SKM-1 treated with dmso at 0.1 percent for 144 hours (cell line): ENCODE measurements at regions not wholly inside any gene's neighbourhood (a gene's known extent, or its start where the extent isn't known, plus 50 kb on each side); places are given as distances from the start of the nearest gene placed in this dataset.

ENCODE experiments used
- DNase-seq: peaks from one replicate; lab custom pipeline; 2025; ENCODE audit not compliant: unreplicated experiment; lab: John Stamatoyannopoulos, UW

GRCh38 chr9:27743490-27743889, 170.2 kb upstream of the C9orf72 start:
- DNase-seq, result no peak

- no peak for DNase-seq
Measured at GRCh38 chr9:27747450-27747849, 174.2 kb upstream of the C9orf72 start.

GRCh38 chr9:27749838-27750237, 176.6 kb upstream of the C9orf72 start:
- DNase-seq, result no peak

GRCh38 chr9:27750566-27750965, 177.3 kb upstream of the C9orf72 start:
- DNase-seq, result no peak

DNA sequence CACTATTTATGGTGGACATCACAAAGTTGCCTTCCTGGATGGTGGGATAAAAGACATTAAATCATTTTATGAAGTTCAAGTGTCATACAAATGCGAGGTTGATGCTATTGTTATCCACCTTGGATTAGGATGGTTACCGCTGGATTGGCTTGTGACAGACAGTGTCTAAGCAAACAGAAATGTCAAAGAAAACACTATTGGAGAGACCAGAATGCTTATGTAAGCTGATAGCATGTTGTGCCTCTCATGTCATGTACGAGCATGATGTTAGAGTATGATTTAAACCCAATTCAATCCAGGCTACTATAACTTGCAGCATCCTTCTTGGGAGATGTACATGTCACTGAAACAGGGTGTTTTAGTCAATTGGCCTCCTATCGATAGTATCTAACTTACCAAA, 178.8 kb upstream of the C9orf72 start:
- DNase-seq, result no peak

GRCh38 chr9:27755846-27756245, 182.6 kb upstream of the C9orf72 start:
- DNase-seq, result no peak

DNA sequence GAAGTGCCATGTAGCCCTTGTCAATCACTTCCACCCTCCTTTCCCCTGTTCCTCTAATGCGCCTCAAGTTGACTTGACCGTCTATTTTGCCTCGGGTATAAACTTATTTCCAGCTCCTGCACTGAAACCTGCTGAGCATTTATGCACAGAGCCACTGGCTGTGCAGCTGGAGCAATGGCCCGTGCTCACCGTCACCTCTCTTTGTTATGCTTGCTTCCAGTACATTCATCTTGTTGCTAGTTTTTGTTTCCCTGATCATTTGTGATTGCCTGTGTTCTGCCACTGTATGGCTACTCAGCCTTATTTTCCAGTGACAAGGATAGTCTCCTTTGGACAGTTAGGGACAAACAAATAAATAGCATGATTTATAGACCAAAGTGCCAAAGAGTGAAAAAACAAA, 183.1 kb upstream of the C9orf72 start:
- DNase-seq, result no peak

DNA sequence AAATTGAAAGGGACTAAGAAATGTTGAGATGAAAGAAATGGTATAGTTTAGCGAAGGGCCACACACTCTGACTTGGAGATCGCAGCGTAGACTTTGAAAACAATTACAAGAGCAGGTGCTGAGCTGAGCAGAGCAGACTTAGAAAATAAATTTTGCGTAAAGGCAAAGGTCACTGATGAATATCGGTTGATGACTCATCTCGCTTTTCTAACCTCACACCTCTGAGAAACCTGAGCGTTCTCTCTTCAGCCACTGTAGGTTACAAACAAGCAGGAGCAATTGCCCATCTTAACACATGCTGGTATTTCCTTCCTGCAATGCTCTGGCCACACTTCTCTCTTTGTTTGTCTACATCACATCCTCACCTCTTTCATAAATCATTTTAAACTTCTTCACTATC, 190.6 kb upstream of the C9orf72 start:
- DNase-seq, result no peak

GRCh38 chr9:27765266-27766072, 192.2 kb upstream of the C9orf72 start:
- DNase-seq, result no peak

DNA sequence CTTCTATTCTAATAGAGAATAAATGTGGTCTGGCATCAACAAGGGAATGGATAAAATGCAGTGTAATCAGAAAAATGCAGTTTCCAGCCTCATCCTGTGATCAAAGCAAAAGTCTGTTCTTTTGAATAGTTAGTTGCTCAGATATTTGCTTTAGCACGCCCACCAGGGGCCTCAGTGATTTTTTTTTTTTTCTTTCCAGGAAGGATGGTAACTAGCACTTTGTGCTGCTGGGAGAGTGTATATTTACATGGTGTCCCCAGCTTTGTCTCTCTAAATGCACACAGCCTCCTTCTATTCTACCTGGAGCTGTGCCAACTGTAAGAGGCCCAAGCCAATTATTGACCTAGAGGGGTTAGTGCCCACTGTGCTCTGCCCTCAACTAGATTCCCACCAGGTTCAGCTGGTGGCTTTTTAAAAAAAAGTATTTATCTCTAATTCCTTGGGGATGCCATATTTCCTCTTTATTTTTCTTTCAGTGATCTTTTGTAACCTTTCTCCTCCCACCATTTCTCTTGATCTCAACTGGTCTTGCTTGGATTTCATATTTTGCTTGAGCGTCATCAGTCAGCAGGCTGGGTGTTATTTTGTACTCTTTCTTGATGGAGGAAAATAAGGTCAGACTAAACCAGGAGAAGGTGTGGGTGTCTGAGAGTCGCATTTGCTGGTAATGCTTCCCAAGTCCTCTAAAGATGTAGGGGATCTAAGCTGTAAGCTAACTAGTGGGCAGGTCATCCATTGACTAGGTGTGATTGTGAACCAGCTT, 193.0 kb upstream of the C9orf72 start:
- no peak for DNase-seq

- DNase-seq, result no peak
Measured at GRCh38 chr9:27768781-27769180, 195.5 kb upstream of the C9orf72 start.

GRCh38 chr9:27770541-27770940, 197.3 kb upstream of the C9orf72 start:
- no peak for DNase-seq

GRCh38 chr9:27771803-27772545, 198.7 kb upstream of the C9orf72 start:
- DNase-seq, result no peak

DNA sequence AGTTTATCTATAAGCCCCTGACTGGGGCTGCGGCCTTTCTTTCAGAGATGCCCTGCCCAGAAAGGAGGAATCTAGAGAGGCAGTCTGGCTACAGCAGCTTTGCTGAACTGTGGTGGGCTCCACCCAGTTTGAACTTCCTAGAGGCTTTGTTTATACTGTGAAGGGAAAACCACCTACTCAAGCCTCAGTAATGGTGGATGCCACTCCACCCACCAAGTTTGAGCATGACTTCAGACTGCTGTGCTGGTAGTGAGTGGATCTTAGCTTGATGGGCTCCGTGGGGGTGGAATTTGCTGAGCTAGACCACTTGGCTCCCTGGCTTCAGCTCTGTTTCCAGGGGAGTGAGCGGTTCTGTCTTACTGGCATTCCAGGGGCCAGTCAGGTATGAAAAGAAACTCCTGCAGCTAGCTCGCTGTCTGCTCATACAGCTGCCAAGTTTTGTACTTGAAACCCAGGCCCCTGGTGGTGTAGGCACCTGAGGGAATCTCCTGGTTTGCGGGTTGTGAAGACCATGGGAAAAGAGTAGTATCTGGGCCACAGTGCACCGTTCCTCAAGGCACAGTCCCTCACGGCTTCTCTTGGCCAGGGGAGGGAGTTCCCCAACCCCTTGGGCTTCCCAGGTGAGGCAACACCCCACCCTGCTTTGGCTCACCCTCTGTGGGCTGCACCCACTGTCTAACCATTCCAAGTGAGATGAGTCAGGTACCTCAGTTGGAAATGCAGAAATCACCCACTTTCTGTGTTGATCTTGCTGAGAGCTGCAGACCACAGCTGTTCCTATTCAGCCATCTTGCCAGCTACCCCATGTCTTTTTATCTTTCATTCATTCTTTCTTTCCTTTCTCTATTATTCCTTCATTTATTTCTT, 211.8 kb upstream of the C9orf72 start:
- no peak for DNase-seq

DNA sequence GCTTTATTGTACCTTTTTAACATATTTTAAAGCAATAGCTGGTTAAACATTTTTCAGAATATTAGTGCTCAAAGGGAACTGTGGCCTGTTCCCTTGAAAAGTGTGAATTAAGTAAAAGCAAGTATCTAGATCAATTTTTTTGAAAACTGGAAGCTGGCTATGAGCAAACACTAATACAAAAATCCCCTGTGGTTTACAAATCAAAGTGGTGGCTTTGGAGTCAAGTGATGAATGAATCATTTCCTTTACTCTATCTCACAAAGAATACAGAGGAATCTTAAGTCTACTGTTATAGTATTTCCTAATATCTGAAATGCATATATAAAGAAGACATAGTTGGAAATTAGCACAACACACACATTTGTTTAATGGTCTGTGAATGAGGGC, 212.4 kb upstream of the C9orf72 start:
- DNase-seq, result no peak

DNA sequence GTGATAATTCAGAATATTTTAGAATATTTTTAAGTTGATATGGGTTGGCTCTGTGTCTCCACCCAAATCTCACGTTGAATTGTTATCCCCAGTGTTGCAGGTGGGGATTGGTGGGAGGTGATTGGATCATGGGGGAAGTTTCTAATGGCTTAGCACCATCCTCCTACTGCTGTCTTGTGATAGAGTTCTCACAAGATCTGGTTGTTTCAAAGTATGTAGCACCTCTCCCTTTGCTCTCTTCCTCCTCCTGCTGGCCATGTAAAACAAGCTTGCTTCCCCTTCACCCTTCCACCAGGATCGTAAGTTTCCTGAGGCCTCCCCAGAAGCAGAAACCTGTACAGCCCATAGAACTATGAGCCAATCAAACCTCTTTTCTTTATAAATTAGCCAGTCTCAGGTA, 214.6 kb upstream of the C9orf72 start:
- no peak for DNase-seq

GRCh38 chr9:27791311-27791710, 218.0 kb upstream of the C9orf72 start:
- DNase-seq, result no peak

DNA sequence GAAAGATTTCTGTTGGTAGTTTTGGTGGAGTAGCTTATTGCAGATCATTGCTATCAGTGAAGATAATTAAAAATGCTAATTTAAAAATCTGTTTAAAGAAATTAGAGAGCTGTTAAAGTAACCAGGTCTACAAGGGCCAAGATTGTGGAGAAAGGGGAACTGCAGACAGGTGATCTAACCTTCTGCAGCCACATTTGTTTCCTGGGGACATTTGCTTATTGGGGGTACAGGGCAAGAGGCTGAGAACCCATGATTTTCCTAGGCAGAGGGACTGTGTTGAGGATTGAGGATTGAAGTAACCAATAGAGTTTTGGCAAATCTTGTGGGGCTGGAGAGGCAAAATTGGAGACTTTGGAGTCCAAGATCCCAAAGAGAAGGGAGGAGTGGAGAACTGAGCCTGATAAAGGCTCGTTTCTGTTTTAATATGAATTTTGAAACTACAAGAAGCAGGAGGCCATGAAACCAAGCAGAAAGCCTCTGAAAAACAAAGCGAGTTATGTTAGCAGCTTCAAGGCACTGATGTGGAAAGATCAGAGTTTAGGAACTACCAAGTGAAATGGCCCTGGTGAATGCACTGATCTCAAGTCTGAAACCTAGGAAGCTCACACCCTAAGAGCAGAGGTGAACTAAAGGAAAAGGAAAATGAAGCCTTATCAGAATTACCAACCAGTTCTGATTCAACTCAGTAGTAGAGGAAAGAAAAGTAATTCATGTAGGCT, 219.8 kb upstream of the C9orf72 start:
- DNase-seq, result no peak

DNA sequence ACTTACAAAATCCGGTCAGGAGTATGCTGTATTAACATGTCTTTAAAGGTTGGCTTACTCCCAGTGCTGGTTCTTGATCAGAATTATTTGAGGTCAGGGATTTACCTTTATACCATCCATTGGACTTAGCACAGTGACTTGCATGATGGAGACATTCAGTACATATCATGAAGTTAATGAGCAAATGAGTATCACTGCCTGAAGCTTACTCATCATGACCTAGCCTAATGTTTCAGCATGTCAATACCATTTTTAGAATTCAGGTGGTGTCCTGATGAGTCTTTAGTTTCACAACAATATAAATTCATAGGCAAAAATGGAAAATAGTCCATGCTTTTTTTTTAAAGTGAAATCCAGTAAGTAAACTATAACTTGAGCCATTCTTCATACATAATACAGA, 226.0 kb upstream of the C9orf72 start:
- no peak for DNase-seq

GRCh38 chr9:27800159-27800558, 226.9 kb upstream of the C9orf72 start:
- no peak for DNase-seq
